ENCODE measurements at regions not wholly inside any gene's neighbourhood (a gene's known extent, or its start where the extent isn't known, plus 50 kb on each side); places are given as distances from the start of the nearest gene placed in this dataset.

GRCh38 chr4:24172406-24172805 is 282.6 kb upstream of the PPARGC1A start:
- no peak for DNase-seq (ENCODE audit: low read depth in 1 of 2, low spot score in 1 of 2)

DNA sequence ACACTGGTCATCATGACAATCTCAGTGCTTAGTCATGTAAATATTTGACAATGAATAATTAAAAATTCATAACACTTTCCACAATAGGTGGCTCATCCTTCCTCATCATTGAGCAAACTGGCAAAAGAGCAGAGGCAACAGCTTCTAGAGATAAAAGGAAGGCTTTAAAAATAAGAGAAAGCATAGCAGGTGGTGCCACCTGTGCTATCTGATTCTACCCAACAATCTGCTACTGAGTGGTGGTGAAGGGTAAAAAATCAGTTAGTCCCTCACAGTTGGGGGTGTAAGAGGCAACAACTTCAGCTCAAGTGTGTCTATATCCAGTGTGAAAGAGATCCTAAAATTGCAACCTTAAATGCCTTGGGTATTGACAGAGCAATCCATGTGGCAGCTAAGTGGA is 280.1 kb upstream of the PPARGC1A start:
- DNase-seq (ENCODE audit: low read depth in 1 of 2, low spot score in 1 of 2): no peak

DNA sequence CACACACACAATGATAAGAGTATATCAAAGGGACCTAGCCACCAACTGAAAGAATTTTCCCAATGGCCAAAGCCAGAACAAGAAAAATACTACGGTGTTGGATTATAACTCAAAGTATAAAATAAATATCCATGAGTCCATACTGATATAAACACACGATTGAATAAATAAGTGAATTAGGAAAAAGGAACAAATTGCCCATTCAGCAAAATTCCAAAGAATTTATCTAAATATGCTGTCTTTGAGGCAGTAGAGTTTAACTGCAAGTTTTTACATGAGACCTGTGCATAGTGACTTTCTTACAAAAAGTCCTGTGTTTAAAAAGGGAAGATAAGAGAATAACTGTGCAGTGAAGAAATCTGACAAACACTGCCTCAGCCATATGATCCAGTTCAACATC is 278.8 kb upstream of the PPARGC1A start:
- DNase-seq (ENCODE audit: low read depth in 1 of 2, low spot score in 1 of 2): no peak

DNA sequence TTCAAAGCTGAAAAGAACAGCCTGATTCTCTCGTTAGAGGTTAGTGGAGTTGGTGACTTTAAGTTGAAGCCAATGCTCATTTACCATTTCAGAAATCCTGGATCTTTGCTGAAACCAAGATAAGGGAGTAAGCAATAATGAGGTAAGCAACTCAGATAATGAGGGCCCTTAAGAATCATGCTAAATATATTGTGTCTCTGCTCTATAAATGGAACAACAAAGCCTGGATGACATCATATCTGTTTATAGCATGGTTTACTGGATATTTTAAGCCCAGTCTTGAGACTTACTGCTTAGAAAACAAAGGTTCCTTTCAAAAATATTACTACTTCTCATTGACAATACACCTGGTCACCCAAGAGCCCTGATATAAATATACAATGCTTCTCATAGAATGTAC is 276.7 kb upstream of the PPARGC1A start:
- no peak for DNase-seq (ENCODE audit: low read depth in 1 of 2, low spot score in 1 of 2)

DNA sequence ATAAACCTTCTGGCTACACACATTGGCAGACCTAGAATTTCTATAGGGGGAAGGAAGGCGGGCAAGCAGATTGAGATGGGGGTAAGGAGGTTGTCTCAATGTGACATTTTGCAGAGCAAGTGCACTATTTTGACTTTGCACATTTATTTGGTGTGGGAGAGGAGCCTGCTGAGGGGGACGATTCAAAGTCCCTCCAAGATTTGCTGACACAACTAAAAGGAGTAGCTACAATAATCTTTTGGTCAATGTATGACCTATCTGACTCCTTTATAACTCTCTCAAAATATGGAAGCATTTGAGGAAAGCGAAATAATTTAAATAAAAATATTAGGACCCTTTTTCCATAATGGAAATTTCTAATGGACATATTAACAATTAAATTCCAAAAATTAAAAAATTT is 274.9 kb upstream of the PPARGC1A start:
- DNase-seq (ENCODE audit: low read depth in 1 of 2, low spot score in 1 of 2): no peak

DNA sequence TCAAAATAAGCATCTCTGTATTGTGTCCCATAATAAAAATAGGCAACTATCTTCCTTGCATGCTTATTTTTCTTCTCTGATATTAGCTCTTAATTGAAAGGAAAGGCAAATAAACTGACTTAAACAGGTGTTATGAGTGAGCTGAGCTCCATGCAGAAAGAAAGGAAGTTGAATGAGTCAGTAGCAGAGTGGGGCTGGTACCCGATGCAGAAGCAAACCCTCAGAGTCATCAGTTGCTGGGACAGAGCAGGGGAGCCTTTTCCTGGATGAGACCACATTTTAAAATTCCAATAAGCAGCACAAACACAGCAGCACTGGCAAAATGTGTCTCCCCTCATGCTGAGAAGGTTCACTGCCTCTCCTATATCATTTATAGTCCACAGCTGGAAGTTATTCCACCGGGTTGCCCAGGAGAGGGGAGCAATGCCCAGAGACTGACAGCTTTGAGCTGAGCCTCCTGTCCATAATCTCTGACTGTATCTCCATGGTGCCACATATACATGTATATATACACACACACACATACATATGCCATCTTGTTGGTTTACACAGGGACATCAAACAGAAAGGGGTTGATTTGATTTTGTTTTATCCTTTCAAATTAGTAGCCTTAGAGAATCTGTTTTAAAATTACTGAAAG is 274.3 kb upstream of the PPARGC1A start:
- DNase-seq (ENCODE audit: low read depth in 1 of 2, low spot score in 1 of 2): no peak

GRCh38 chr4:24163314-24163713 is 273.5 kb upstream of the PPARGC1A start:
- DNase-seq (ENCODE audit: low read depth in 1 of 2, low spot score in 1 of 2): no peak

GRCh38 chr4:24160358-24160757 is 270.5 kb upstream of the PPARGC1A start:
- DNase-seq (ENCODE audit: low read depth in 1 of 2, low spot score in 1 of 2): no peak

GRCh38 chr4:24158031-24158430 is 268.2 kb upstream of the PPARGC1A start:
- DNase-seq (ENCODE audit: low read depth in 1 of 2, low spot score in 1 of 2): no peak

DNA sequence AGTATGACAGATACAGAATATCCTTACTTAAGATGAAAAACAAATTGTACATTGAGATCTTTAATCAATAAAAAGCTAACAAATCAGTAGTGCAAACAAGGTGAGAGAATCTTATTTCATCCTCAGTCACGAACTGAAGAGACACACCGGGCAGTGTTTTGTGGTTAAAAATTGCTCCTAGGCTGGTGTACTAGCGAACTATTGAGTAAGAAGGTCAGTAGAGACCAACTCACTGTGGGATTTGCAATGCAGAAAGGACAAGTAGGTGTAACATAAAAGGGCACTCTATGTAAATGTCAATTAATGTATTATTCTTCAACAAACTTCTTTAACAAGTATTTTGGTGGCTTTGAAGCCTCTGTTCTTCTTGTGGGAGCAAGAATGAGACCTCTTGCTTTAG is 260.2 kb upstream of the PPARGC1A start:
- no peak for DNase-seq (ENCODE audit: low read depth in 1 of 2, low spot score in 1 of 2)

- no peak for DNase-seq (ENCODE audit: low read depth in 1 of 2, low spot score in 1 of 2)
These were observed 256.3 kb upstream of the PPARGC1A start for GRCh38 chr4:24146127-24146526.

DNA sequence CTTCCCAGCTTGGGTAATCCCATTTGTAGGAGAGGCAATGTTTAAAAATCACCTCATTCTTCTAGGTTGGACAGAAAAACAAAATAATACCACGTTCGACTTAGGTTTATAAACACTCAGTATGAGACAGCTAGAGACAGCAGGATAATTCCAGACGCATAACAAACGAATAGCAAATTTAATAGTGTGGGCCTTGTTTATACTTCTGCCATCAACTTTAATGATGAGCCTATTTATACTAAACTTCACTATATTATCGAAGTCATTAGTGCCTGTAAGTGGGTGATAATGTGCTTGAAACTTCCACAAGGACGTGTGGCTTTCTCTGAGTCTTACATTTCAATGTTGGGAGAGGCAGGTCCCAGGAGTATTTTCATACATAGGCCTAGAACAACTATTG is 255.7 kb upstream of the PPARGC1A start:
- no peak for DNase-seq (ENCODE audit: low read depth in 1 of 2, low spot score in 1 of 2)

- DNase-seq (ENCODE audit: low read depth in 1 of 2, low spot score in 1 of 2): no peak
These were observed 254.5 kb upstream of the PPARGC1A start for GRCh38 chr4:24144381-24144780.

GRCh38 chr4:24143741-24144140 is 253.9 kb upstream of the PPARGC1A start:
- no peak for DNase-seq (ENCODE audit: low read depth in 1 of 2, low spot score in 1 of 2)

GRCh38 chr4:24141836-24142235 is 252.0 kb upstream of the PPARGC1A start:
- no peak for DNase-seq (ENCODE audit: low read depth in 1 of 2, low spot score in 1 of 2)

DNA sequence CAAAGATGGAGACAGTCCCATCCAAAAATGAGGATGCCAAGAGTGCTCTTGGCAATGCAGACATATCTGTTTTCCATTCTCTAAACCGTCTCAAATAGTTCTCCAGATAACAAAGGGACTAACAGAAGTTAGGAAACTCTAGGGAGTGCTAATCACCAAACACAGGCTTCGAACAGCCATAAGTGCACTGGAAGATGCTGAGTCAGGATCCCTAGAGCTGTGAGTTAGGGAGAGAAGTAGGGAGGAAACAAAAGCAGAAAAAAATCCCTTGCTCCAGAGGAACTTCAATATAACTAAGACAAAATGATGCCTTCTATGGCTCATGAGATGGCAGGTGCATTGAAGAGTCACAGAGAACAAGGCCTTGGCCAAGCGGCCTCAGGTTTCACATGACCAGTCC is 251.0 kb upstream of the PPARGC1A start:
- DNase-seq (ENCODE audit: low read depth in 1 of 2, low spot score in 1 of 2): no peak

DNA sequence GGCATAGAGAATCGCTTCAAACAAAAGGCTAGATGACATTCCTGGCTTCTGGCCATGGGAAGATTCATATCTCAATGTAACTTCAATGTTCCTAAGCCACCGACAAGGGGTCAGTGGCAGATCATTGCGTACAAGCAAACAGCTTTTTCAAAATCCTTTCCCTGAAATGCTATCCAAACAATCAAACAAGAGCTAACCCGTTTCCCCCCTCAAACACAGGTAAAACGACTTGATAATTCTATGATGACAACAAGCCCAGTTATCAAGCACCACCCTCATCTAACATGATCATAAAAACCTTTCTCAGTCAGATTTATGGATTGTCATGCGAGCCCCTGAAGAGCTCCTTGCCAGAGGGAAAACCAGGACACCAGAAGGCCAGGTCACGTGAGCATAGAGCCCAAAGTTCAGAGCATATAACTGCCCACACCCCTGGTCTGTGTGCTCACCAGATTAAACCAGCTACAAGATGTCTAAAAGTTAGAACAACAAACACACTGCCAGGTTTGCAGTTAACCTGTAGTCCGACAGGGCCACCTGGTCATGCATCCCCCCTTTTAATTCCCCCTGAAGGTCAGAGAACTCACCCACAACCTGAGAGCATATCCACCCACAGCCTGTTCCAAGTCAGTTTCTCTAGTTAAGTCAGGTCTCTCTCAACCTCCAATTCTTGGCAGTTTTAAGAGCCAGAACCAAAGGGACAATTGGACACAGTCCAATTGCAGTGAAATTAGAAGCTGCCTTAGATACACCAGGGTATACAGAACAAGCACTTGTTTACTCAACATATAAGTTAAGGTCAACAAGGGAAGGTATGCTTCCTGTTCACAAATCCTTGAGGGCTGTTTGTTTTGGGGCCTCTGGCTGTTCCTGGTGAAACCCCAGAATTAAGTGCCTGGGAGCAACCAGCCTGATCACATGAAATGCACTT is 248.1 kb upstream of the PPARGC1A start:
- no peak for DNase-seq (ENCODE audit: low read depth in 1 of 2, low spot score in 1 of 2)

- no peak for DNase-seq (ENCODE audit: low read depth in 1 of 2, low spot score in 1 of 2)
These were observed 242.3 kb upstream of the PPARGC1A start for GRCh38 chr4:24131954-24132673.

GRCh38 chr4:24130637-24131036 is 240.8 kb upstream of the PPARGC1A start:
- no peak for DNase-seq (ENCODE audit: low read depth in 1 of 2, low spot score in 1 of 2)

DNA sequence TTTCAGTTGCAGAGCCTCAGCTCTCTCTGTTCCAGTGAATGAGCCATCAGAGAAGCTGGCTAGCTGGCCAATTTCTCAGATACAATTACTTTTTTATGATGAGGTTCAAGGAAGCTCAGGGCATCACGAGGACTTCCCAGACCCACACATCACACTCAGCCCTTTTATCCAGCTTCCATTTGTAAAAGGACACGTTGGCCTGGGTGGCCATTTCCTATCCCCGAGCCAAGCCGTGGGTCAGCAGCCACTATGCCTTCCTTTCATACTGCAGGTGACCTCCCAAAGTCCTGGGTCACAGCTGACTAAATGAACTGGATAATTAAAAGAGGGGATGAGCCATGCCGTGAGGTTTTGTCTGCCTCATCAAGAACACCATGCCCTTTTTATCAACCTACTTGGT is 236.9 kb upstream of the PPARGC1A start:
- no peak for DNase-seq (ENCODE audit: low read depth in 1 of 2, low spot score in 1 of 2)

GRCh38 chr4:24121395-24122175 is 231.7 kb upstream of the PPARGC1A start:
- no peak for DNase-seq (ENCODE audit: low read depth in 1 of 2, low spot score in 1 of 2)
